Ascending aorta (tissue), 2 donors: ENCODE measurements at regions not wholly inside any gene's neighbourhood (a gene's known extent, or its start where the extent isn't known, plus 50 kb on each side); places are given as distances from the start of the nearest gene placed in this dataset.
"Not testable (repeated sequence)": the region's sequence is repeated elsewhere in the genome, so short reads cannot be mapped to it uniquely, and the experiment has no call there.

Experiments used
- DNase-seq, 2 donors: peaks; one replicate each; pipeline ENCODE4 v3.0.0-alpha.2; 2019; ENCODE audit warnings: low spot score in 2 of 2
- H3K27ac ChIP-seq, 2 donors: fragments of 200-600 bp; sonication (generic); one replicate each; pipeline ENCODE4 v1.5.1; 2016 to 2017; ENCODE audit warnings: mild to moderate bottlenecking in 1 of 2
- H3K27me3 ChIP-seq: fragments of 200-600 bp; sonication (generic); one replicate; pipeline ENCODE4 v1.5.1; 2017
- H3K36me3 ChIP-seq, 2 donors: fragments of 200-600 bp; sonication (generic); one replicate each; pipeline ENCODE4 v1.5.1; 2016
- H3K4me1 ChIP-seq, 2 donors: fragments of 200-600 bp; sonication (generic); one replicate each; pipeline ENCODE4 v1.5.1; 2016 to 2017; ENCODE audit warnings: mild to moderate bottlenecking in 1 of 2
- H3K4me3 ChIP-seq, 2 donors: fragments of 200-600 bp; sonication (generic); one replicate each; pipeline ENCODE4 v1.5.1; 2016 to 2017; ENCODE audit warnings: mild to moderate bottlenecking in 1 of 2
- H3K9me3 ChIP-seq, 2 donors: fragments of 200-600 bp; sonication (generic); one replicate each; pipeline ENCODE4 v1.5.1; 2016
- intact Hi-C: fragments of 100-400 bp; cut with DNase I; formaldehyde crosslinking; loops from one replicate; pipeline ENCODE4 v1.15.1; 2023
- TF ChIP-seq, protein P1 (sequence below), 3 experiments: fragments of 200-600 bp in 2 of 3; fragments of 450-650 bp in 1 of 3; sonication (generic) in 2 of 3; IDR thresholded peaks; one replicate each; pipeline ENCODE4 v1.5.1; 2016 to 2019; ENCODE audit warnings: antibody characterized with exemption in 3 of 3, mild to moderate bottlenecking in 1 of 3, moderate library complexity in 1 of 3

DNA sequence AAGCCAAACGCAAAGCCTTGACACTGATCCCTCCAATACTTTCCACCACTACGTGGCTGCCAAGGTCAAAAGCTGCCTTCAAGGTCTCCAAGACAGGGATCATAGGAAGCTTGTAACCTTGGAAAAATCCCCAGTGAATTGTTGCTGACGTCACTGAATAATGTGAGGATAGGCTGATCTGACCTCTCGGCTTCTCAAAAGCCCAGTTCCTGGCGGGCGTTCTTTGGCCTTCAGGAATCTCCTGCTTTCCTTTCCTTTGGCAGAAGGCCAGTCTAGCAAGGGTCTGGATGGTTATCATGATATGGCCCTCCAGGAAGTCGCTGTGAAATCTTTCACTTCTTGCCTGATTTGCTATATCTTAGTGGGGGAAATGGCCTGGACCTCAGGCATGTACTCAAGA lies 61.4 kb upstream of the TNFAIP3 start:
- Histone ChIP-seq H3K4me1 (no peaks in the 10 kb centered on the region), H3K9me3 (no peaks in the 10 kb centered on the region), H3K36me3 (no peaks in the 10 kb centered on the region), H3K27ac (no peak overlapping the region), H3K4me3 (no peak overlapping the region), H3K27me3 (no peaks in the 10 kb centered on the region)
- DNase-seq = no peak
- intact Hi-C loops = no loop called here
- TF ChIP-seq, protein P1, sequence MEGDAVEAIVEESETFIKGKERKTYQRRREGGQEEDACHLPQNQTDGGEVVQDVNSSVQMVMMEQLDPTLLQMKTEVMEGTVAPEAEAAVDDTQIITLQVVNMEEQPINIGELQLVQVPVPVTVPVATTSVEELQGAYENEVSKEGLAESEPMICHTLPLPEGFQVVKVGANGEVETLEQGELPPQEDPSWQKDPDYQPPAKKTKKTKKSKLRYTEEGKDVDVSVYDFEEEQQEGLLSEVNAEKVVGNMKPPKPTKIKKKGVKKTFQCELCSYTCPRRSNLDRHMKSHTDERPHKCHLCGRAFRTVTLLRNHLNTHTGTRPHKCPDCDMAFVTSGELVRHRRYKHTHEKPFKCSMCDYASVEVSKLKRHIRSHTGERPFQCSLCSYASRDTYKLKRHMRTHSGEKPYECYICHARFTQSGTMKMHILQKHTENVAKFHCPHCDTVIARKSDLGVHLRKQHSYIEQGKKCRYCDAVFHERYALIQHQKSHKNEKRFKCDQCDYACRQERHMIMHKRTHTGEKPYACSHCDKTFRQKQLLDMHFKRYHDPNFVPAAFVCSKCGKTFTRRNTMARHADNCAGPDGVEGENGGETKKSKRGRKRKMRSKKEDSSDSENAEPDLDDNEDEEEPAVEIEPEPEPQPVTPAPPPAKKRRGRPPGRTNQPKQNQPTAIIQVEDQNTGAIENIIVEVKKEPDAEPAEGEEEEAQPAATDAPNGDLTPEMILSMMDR (IDR thresholded peaks at IDR 0.05) = no peak

DNA sequence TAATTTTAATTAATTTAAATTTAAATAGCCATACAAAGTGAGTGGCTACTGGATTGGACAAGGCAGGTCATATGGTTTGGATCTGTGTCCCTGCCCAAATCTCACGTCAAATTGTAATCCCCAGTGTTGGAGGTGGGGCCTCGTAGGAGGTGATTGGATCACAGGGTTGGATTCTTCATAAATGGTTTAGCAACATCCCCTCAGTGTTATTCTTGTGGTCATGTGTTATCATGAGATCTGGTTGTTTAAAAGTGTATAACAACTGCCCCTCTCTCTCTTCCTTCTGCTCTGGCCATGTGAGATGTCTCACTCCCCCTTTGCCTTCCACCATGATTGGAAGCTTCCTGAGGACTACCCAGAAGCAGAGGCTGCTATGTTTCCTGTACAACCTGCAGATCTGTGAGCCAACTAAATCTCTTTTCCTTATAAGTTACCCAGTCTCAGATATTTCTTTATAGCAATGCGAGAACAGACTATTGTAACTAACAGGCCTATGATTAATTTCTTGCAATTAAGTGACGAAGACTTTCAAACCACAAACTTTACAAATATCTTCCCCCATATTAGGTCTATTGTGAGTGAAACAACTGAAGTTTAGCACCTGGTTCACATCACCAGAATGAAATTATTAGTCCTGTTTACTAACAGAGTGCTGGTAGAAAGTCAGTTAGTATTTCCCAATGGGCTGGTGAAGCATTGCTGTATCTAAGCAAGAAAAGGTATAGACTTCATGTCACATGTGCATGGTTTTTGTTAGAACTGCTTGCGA lies 60.0 kb upstream of the TNFAIP3 start:
- TF ChIP-seq, protein P1 (IDR thresholded peaks at IDR 0.05) = no peak
- H3K27ac ChIP-seq = no peak overlapping the region

DNA sequence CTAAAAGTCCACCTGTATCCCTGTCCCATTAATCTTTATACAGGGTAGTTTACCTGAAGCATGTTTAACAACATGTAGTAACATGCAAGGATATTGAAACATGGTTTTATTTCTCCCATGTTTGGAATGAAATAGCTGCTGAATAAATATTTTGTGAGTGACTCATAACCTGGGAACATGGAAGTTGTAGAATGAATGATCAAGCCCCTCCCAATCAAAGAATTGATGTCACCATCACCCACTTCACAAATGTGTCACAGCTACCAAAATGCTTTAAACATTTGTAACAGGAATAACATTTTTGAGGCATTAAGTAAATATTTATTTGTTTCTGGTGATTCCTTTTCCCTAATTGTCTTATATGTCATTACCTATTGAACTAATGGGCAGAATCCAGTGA lies 58.9 kb upstream of the TNFAIP3 start:
- no peak overlapping the region for H3K27ac ChIP-seq

More for the DNA sequence above, 60.0 kb upstream of the TNFAIP3 start:
- H3K4me3 ChIP-seq = no peak overlapping the region
- no peaks in the 10 kb centered on the region for H3K9me3 ChIP-seq
- no peaks in the 10 kb centered on the region for H3K36me3 ChIP-seq
- DNase-seq = no peak
- no peaks in the 10 kb centered on the region for H3K4me1 ChIP-seq
- intact Hi-C loops = no loop called here
- no peaks in the 10 kb centered on the region for H3K27me3 ChIP-seq

DNA sequence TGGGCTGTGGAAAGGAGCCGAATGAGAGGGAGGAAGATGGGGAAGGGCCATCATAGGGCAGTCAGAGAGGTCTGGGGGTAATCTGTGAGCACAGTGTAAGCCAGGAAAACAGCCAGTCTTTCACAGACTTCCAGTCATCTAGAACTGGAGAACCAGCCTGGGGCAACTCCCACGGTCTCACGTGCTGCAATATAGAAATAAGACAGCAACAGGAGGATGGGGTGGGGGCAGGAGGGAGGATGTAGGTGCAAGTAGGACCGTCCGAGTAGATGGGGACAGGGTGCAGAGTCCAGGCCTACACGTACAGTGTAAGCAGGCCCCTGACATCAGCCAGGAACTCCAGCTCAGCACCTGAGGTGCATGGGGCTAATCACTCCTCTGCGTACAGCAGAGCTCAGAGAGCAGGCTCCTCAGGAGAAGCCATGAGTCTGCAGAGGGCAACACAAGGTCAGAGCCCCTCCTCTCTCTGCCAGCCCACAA lies 58.2 kb upstream of the TNFAIP3 start:
- DNase-seq = no peak
- Histone ChIP-seq H3K4me3 (no peak overlapping the region), H3K27ac (no peak overlapping the region), H3K4me1 (no peaks in the 10 kb centered on the region), H3K36me3 (no peaks in the 10 kb centered on the region), H3K9me3 (no peaks in the 10 kb centered on the region), H3K27me3 (no peaks in the 10 kb centered on the region)
- intact Hi-C loops = no loop called here
- TF ChIP-seq, protein P1 (IDR thresholded peaks at IDR 0.05) = no peak

More for the DNA sequence above, 58.9 kb upstream of the TNFAIP3 start:
- no peaks in the 10 kb centered on the region for H3K4me1 ChIP-seq
- TF ChIP-seq, protein P1 (IDR thresholded peaks at IDR 0.05) = no peak
- no peaks in the 10 kb centered on the region for H3K27me3 ChIP-seq
- H3K4me3 ChIP-seq = no peak overlapping the region
- no peaks in the 10 kb centered on the region for H3K9me3 ChIP-seq
- no peaks in the 10 kb centered on the region for H3K36me3 ChIP-seq
- DNase-seq = no peak
- intact Hi-C loops = no loop called here

DNA sequence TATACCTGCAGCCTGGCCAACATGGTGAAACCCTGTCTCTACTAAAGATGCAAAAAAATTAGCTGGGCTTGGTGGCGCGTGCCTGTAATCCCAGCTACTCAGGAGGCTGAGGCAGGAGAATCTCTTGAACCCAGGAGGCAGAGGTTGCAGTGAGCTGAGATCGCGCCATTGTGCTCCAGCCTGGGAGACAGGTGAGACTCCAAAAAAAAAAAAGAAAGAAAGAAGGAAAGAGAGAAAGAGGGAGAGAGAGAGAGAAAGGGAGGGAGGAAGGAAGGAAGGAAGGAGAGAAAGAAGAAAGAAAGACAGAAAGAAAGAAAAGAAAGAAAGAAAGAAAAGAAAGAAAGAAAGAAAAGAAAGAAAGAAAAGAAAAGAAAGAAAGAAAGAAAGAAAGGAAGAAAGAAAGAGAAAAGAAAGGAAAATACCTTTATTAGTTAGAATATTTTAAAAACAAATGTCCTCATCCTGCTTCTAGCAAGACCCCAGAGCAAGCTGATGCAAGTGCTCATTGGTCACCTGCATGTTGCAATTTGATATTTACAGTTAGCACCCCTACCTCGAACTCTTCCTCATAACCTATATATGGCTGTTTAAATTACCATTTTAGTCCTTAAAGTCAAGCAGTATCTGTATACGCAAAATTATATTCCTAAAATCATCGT lies 57.0 kb upstream of the TNFAIP3 start:
- not testable (repeated sequence) for H3K36me3 ChIP-seq, H3K4me3 ChIP-seq, DNase-seq, H3K9me3 ChIP-seq, H3K27me3 ChIP-seq, H3K27ac ChIP-seq, H3K4me1 ChIP-seq
- intact Hi-C loops = loop anchor here (5.0 kb wide), 1 partner anchor 88 kb away; no protein-coding TSS in a partner anchor

DNA sequence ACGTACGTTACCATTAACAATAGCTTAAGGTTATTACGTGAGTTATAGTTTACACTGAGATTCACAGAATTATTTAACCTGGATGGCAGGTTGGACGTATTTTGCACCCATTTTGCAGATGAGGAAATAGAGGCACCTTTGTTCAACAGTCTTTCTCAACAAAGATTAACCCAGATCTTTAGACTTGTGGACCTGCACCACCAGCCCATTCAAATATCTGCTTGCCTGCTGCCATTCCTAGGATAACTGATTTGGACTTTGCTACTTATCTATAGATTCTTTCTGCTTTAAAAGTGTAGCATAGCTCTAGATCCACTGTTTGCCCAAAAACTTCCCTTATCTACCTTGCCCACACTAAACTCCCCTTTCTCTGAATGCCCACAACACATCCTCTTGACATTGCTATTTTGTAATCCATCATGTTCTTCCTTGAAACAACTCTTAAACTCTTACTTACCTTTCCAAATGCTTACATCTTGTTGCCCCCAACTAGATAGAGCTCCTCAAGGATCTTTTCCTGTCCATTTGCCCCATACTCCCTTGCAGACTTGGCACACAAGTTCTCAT lies 56.4 kb upstream of the TNFAIP3 start:
- TF ChIP-seq, protein P1 (IDR thresholded peaks at IDR 0.05) = no peak
- Histone ChIP-seq H3K27ac (no peak overlapping the region), H3K27me3 (no peaks in the 10 kb centered on the region), H3K4me1 (no peaks in the 10 kb centered on the region), H3K9me3 (no peaks in the 10 kb centered on the region), H3K36me3 (no peaks in the 10 kb centered on the region), H3K4me3 (no peak overlapping the region)
- DNase-seq = no peak
- intact Hi-C loops = loop anchor here (5.0 kb wide), 1 partner anchor 88 kb away; no protein-coding TSS in a partner anchor
